Left lung (tissue), 4 donors: ENCODE measurements at regions not wholly inside any gene's neighbourhood (a gene's known extent, or its start where the extent isn't known, plus 50 kb on each side); places are given as distances from the start of the nearest gene placed in this dataset.

Experiments used
- ATAC-seq: fragments of 200-7000 bp; cut with Tn5 transposase; one replicate; pipeline ENCODE4 v1.9.1; 2020; ENCODE audit warnings: moderate library complexity
- DNase-seq, 4 donors: peaks; one replicate each; pipeline ENCODE4 v3.0.0-alpha.2; 2013 to 2020
- H3K27ac ChIP-seq, 2 donors: fragments of 200-600 bp; sonication (generic) in 1 of 2; one replicate each; pipeline versions ENCODE4 v1.5.0 to v1.8.0; 2020 to 2021
- H3K27me3 ChIP-seq, 2 donors: fragments of 200-600 bp; sonication (generic) in 1 of 2; one replicate each; pipeline versions ENCODE4 v1.5.0 to v1.8.0; 2020 to 2021
- H3K36me3 ChIP-seq, 2 donors: fragments of 200-600 bp; sonication (generic) in 1 of 2; one replicate each; pipeline versions ENCODE4 v1.5.0 to v1.8.0; 2020 to 2021
- H3K4me1 ChIP-seq, 2 donors: fragments of 200-600 bp; one replicate each; pipeline ENCODE4 v1.8.0; 2021
- H3K4me3 ChIP-seq, 2 donors: fragments of 200-600 bp; sonication (generic) in 1 of 2; one replicate each; pipeline versions ENCODE4 v1.5.0 to v1.8.0; 2020 to 2021; ENCODE audit warnings: mild to moderate bottlenecking in 1 of 2
- H3K9me3 ChIP-seq, 2 donors: fragments of 200-600 bp; sonication (generic) in 1 of 2; one replicate each; pipeline versions ENCODE4 v1.5.0 to v1.8.0; 2020 to 2021
- CTCF ChIP-seq, 2 donors: fragments of 200-600 bp; sonication (generic) in 1 of 2; IDR thresholded peaks; one replicate each; pipeline versions ENCODE4 v1.5.0 to v1.8.0; 2021; ENCODE audit warnings: antibody characterized with exemption in 2 of 2
- intact Hi-C, 2 donors: fragments of 100-400 bp; cut with DNase I; formaldehyde crosslinking; loops; one replicate each; pipeline versions ENCODE4 v1.11.2 to v1.14.2; 2022
- donor health status: DM: no; HTN: yes; CAD: no.
- donor health status: DM: no; HTN: no; CAD: no.

- ATAC-seq (no peak), DNase-seq (no peak)
- Histone ChIP-seq H3K4me3 (no peak overlapping the region), H3K36me3 (no peaks in the 10 kb centered on the region), H3K27me3 (no peaks in the 10 kb centered on the region), H3K4me1 (no peaks in the 10 kb centered on the region), H3K9me3 (no peaks in the 10 kb centered on the region), H3K27ac (no peak overlapping the region)
- no peak for TF ChIP-seq CTCF (IDR thresholded peaks at IDR 0.05)
- intact Hi-C loops, result no loop called here
Measured at GRCh38 chr2:150409196-150409595, 78.3 kb downstream of the RND3 start.

GRCh38 chr2:150404147-150404546 is 83.3 kb downstream of the RND3 start:
- TF ChIP-seq CTCF (IDR thresholded peaks at IDR 0.05), result no peak
- Histone ChIP-seq H3K27me3 (no peaks in the 10 kb centered on the region), H3K36me3 (no peaks in the 10 kb centered on the region), H3K4me3 (no peak overlapping the region), H3K4me1 (no peaks in the 10 kb centered on the region), H3K9me3 (no peaks in the 10 kb centered on the region), H3K27ac (no peak overlapping the region)
- intact Hi-C loops, result no loop called here
- DNase-seq (no peak), ATAC-seq (no peak)

GRCh38 chr2:150403457-150403856 is 84.0 kb downstream of the RND3 start:
- ATAC-seq (no peak), DNase-seq (no peak)
- H3K4me3 ChIP-seq, result no peak overlapping the region
- no peaks in the 10 kb centered on the region for H3K36me3 ChIP-seq
- TF ChIP-seq CTCF (IDR thresholded peaks at IDR 0.05), result no peak
- no peaks in the 10 kb centered on the region for H3K9me3 ChIP-seq
- H3K27ac ChIP-seq, result no peak overlapping the region
- H3K27me3 ChIP-seq, result no peaks in the 10 kb centered on the region
- H3K4me1 ChIP-seq, result no peaks in the 10 kb centered on the region
- intact Hi-C loops, result no loop called here

- Histone ChIP-seq H3K27me3 (no peaks in the 10 kb centered on the region), H3K36me3 (no peaks in the 10 kb centered on the region), H3K4me3 (no peak overlapping the region), H3K4me1 (no peaks in the 10 kb centered on the region), H3K27ac (no peak overlapping the region), H3K9me3 (no peaks in the 10 kb centered on the region)
- ATAC-seq (no peak), DNase-seq (no peak)
- no peak for TF ChIP-seq CTCF (IDR thresholded peaks at IDR 0.05)
- intact Hi-C loops, result no loop called here
Measured at GRCh38 chr2:150402953-150403352, 84.5 kb downstream of the RND3 start.

GRCh38 chr2:150400849-150401248 is 86.6 kb downstream of the RND3 start:
- Histone ChIP-seq H3K27me3 (no peaks in the 10 kb centered on the region), H3K27ac (no peak overlapping the region), H3K9me3 (no peaks in the 10 kb centered on the region), H3K4me3 (no peak overlapping the region), H3K36me3 (no peaks in the 10 kb centered on the region), H3K4me1 (no peaks in the 10 kb centered on the region)
- intact Hi-C loops, result no loop called here
- ATAC-seq (no peak), DNase-seq (no peak)
- no peak for TF ChIP-seq CTCF (IDR thresholded peaks at IDR 0.05)
